GM23248 (cell line): ENCODE measurements at regions not wholly inside any gene's neighbourhood (a gene's known extent, or its start where the extent isn't known, plus 50 kb on each side); places are given as distances from the start of the nearest gene placed in this dataset.

Experiments
- DNase-seq: peaks from one replicate; pipeline ENCODE4 v3.0.0-alpha.2; 2015
- H2AFZ ChIP-seq: fragments of 200-600 bp; sonication (generic); 2 replicates; pipeline ENCODE4 v1.6.1; 2016; ENCODE audit warnings: antibody characterized with exemption
- H3F3A ChIP-seq: fragments of 200-600 bp; sonication (generic); 2 replicates; pipeline ENCODE4 v1.6.1; 2016; ENCODE audit warnings: mild to moderate bottlenecking, antibody characterized with exemption, mixed run types; ENCODE audit not compliant: insufficient read depth
- H3K27ac ChIP-seq: fragments of 200-600 bp; sonication (generic); 2 replicates; pipeline ENCODE4 v1.5.1; 2016; ENCODE audit warnings: mild to moderate bottlenecking
- H3K27me3 ChIP-seq: fragments of 200-600 bp; sonication (generic); replicated peaks from 2 replicates; pipeline ENCODE4 v1.6.1; 2016; ENCODE audit warnings: mild to moderate bottlenecking; ENCODE audit not compliant: insufficient read depth
- H3K36me3 ChIP-seq: fragments of 200-600 bp; sonication (generic); 2 replicates; pipeline ENCODE4 v1.6.1; 2016; ENCODE audit warnings: low read depth, mild to moderate bottlenecking
- H3K4me1 ChIP-seq: fragments of 200-600 bp; sonication (generic); 2 replicates; pipeline ENCODE4 v1.6.1; 2016; ENCODE audit warnings: mild to moderate bottlenecking; ENCODE audit not compliant: insufficient read depth
- H3K4me2 ChIP-seq: fragments of 200-600 bp; sonication (generic); one replicate; pipeline ENCODE4 v1.6.1; 2016; ENCODE audit warnings: mild to moderate bottlenecking; ENCODE audit not compliant: unreplicated experiment
- H3K4me3 ChIP-seq: fragments of 200-600 bp; sonication (generic); 2 replicates; pipeline ENCODE4 v1.5.1; 2016; ENCODE audit warnings: mild to moderate bottlenecking
- H3K79me2 ChIP-seq: fragments of 200-600 bp; sonication (generic); 2 replicates; pipeline ENCODE4 v1.6.1; 2016; ENCODE audit warnings: mild to moderate bottlenecking; ENCODE audit not compliant: insufficient read depth
- H3K9ac ChIP-seq: fragments of 200-600 bp; sonication (generic); 2 replicates; pipeline ENCODE4 v1.6.1; 2016; ENCODE audit warnings: mild to moderate bottlenecking
- H3K9me2 ChIP-seq: fragments of 200-600 bp; sonication (generic); 2 replicates; pipeline ENCODE4 v1.6.1; 2016; ENCODE audit warnings: mixed run types, mild to moderate bottlenecking, moderate library complexity; ENCODE audit not compliant: insufficient read depth
- H3K9me3 ChIP-seq: fragments of 200-600 bp; sonication (generic); one replicate; pipeline ENCODE4 v1.6.1; 2017; ENCODE audit warnings: low read depth
- H4K20me1 ChIP-seq: fragments of 200-600 bp; sonication (generic); 2 replicates; pipeline ENCODE4 v1.6.0; 2016; ENCODE audit not compliant: insufficient read depth
- EZH2 ChIP-seq: fragments of 200-600 bp; sonication (generic); IDR thresholded peaks from 2 replicates; pipeline ENCODE4 v1.6.1; 2018; ENCODE audit warnings: antibody characterized with exemption, mild to moderate bottlenecking; ENCODE audit not compliant: insufficient read depth, poor library complexity, severe bottlenecking
- EZH2phosphoT487 ChIP-seq: fragments of 200-600 bp; sonication (generic); IDR thresholded peaks from 2 replicates; pipeline ENCODE4 v1.6.1; 2018; ENCODE audit warnings: antibody characterized with exemption, moderate library complexity, mild to moderate bottlenecking, low read depth; ENCODE audit not compliant: insufficient read depth
- WGBS, 2 experiments: methylation state at CpG; one replicate each; pipeline ENCODE4 v1.1.6; 2015 to 2017; ENCODE audit warnings: low lambda C conversion rate in 2 of 2, low coverage in 1 of 2; ENCODE audit errors: missing lambda C conversion rate in 2 of 2; 5-methylcytosine and 5-hydroxymethylcytosine counted together
- in situ Hi-C: fragments of 300-500 bp; cut with MboI; formaldehyde crosslinking; loops from 2 replicates; pipeline ENCODE4 v1.15.0; 2020

GRCh38 chr2:40760071-40760666 is 308.3 kb upstream of the SLC8A1 start:
- Histone ChIP-seq H3K4me3 (no peak overlapping the region), H3K36me3 (no peaks in the 10 kb centered on the region), H3K4me1 (peaks cover 16% of the 10 kb centered on the region), H2AFZ (peak overlapping the region; percentile 75; the same call in 1 of the 2 replicates), H3K4me2 (no peak overlapping the region), H3K79me2 (no peaks in the 10 kb centered on the region), H3F3A (0 out of 2 replicates have a peak, but pooled peaks cover 4% of the 10 kb centered on the region), H3K9ac (no peak overlapping the region), H3K27ac (no peak overlapping the region), H3K9me3 (no peaks in the 10 kb centered on the region), H3K27me3 (no peaks in the 10 kb centered on the region), H4K20me1 (no peaks in the 10 kb centered on the region), H3K9me2 (no peaks in the 10 kb centered on the region)
- no peak for TF ChIP-seq EZH2
- no peak for TF ChIP-seq EZH2phosphoT487
- peak; percentile 79 for DNase-seq
- 37 to 43% methylated on average over 5 of the region's 5 CpGs for WGBS, 2 experiments
- in situ Hi-C loops = loop anchor here (10.0 to 25.0 kb wide), 3 partner anchors 273 to 855 kb away; no protein-coding TSS in a partner anchor

GRCh38 chr2:40773291-40773690 is 321.4 kb upstream of the SLC8A1 start:
- TF ChIP-seq EZH2phosphoT487 (no peak), EZH2 (no peak)
- H3K27me3 ChIP-seq = no peaks in the 10 kb centered on the region
- H4K20me1 ChIP-seq = no peaks in the 10 kb centered on the region
- H2AFZ ChIP-seq = peak overlapping the region; percentile 16; the same call in 1 of the 2 replicates
- H3K9me2 ChIP-seq = no peaks in the 10 kb centered on the region
- H3K27ac ChIP-seq = no peak overlapping the region
- H3K4me3 ChIP-seq = no peak overlapping the region
- H3K4me2 ChIP-seq = no peak overlapping the region
- no peaks in the 10 kb centered on the region for H3K79me2 ChIP-seq
- H3F3A ChIP-seq = no peaks in the 10 kb centered on the region
- H3K9me3 ChIP-seq = no peaks in the 10 kb centered on the region
- WGBS, 2 experiments = 24 to 31% methylated on average over 2 of the region's 2 CpGs
- in situ Hi-C loops = loop anchor here (25.0 kb wide), 2 partner anchors 286 to 511 kb away; no protein-coding TSS in a partner anchor
- H3K4me1 ChIP-seq = no peaks in the 10 kb centered on the region
- H3K36me3 ChIP-seq = no peaks in the 10 kb centered on the region
- H3K9ac ChIP-seq = no peak overlapping the region
- no peak for DNase-seq

DNA sequence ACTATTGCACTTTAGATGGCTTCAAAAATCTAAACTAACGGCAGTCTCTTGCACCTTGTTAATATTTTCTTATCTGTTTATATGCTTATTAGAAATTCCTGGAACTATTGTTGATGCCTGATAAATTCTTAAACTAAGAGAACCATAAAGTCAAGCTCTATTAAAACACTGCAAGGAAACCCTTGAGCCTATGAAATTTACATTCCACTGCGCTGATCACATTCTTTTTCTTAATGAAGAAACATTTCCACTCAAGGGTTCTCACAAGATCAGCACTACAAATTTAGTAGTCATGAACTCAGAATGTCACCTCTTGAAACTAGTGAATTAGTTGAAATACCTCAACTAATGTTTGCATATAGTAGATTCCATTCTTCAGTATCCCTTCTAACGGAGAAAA is 331.8 kb upstream of the SLC8A1 start:
- TF ChIP-seq EZH2phosphoT487 (no peak), EZH2 (no peak)
- Histone ChIP-seq H3K9ac (no peak overlapping the region), H3K9me2 (no peaks in the 10 kb centered on the region), H3K4me2 (no peak overlapping the region), H4K20me1 (no peaks in the 10 kb centered on the region), H3K27ac (no peak overlapping the region), H3K79me2 (no peaks in the 10 kb centered on the region), H3F3A (no peaks in the 10 kb centered on the region), H2AFZ (no peak overlapping the region), H3K27me3 (no peaks in the 10 kb centered on the region), H3K9me3 (no peaks in the 10 kb centered on the region), H3K4me1 (no peaks in the 10 kb centered on the region), H3K4me3 (no peak overlapping the region), H3K36me3 (no peaks in the 10 kb centered on the region)
- no peak for DNase-seq
- in situ Hi-C loops = no loop called here
- 61 to 64% methylated on average over 3 of the region's 3 CpGs for WGBS, 2 experiments

DNA sequence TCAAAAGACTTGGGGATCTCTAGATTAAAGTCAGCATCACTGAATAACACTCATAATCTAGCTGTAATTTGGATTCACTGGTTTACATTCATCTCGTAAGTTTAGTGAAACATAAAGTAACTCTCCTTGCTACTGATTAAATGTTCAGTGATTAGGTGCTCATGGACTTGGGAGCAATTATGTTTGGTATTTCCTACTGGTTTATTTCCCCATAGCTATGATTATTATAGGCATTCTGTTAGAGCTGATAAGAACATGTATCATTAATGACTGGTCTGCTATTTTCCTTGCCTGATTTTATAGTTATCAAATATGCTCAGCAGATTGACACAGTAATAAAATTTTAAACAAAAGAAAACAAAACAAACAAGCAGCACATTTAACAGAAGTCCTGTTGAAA is 334.7 kb upstream of the SLC8A1 start:
- no peak for DNase-seq
- Histone ChIP-seq H3K4me2 (no peak overlapping the region), H3K36me3 (no peaks in the 10 kb centered on the region), H2AFZ (no peak overlapping the region), H3K79me2 (no peaks in the 10 kb centered on the region), H3K9me3 (no peaks in the 10 kb centered on the region), H3K9me2 (no peaks in the 10 kb centered on the region), H3K27me3 (no peaks in the 10 kb centered on the region), H3K4me3 (no peak overlapping the region), H4K20me1 (no peaks in the 10 kb centered on the region), H3F3A (no peaks in the 10 kb centered on the region), H3K27ac (no peak overlapping the region), H3K4me1 (no peaks in the 10 kb centered on the region), H3K9ac (no peak overlapping the region)
- TF ChIP-seq EZH2phosphoT487 (no peak), EZH2 (no peak)
- in situ Hi-C loops = no loop called here
- 23 to 26% methylated on average over 1 of the region's 1 CpG for WGBS, 2 experiments

GRCh38 chr2:40797120-40797519 is 345.2 kb upstream of the SLC8A1 start:
- no peaks in the 10 kb centered on the region for H3K4me1 ChIP-seq
- H3K27me3 ChIP-seq = no peaks in the 10 kb centered on the region
- WGBS, 2 experiments = 35 to 50% methylated on average over 2 of the region's 2 CpGs
- no peak overlapping the region for H3K27ac ChIP-seq
- no peaks in the 10 kb centered on the region for H3F3A ChIP-seq
- no peaks in the 10 kb centered on the region for H3K79me2 ChIP-seq
- H3K9me3 ChIP-seq = no peaks in the 10 kb centered on the region
- H3K4me3 ChIP-seq = no peak overlapping the region
- no peak overlapping the region for H3K4me2 ChIP-seq
- in situ Hi-C loops = no loop called here
- H2AFZ ChIP-seq = no peak overlapping the region
- no peaks in the 10 kb centered on the region for H3K36me3 ChIP-seq
- no peak for TF ChIP-seq EZH2
- TF ChIP-seq EZH2phosphoT487 = no peak
- H4K20me1 ChIP-seq = no peaks in the 10 kb centered on the region
- H3K9ac ChIP-seq = no peak overlapping the region
- H3K9me2 ChIP-seq = no peaks in the 10 kb centered on the region
- DNase-seq = peak; percentile 2
